ENCODE measurements at regions not wholly inside any gene's neighbourhood (a gene's known extent, or its start where the extent isn't known, plus 50 kb on each side); places are given as distances from the start of the nearest gene placed in this dataset.

DNA sequence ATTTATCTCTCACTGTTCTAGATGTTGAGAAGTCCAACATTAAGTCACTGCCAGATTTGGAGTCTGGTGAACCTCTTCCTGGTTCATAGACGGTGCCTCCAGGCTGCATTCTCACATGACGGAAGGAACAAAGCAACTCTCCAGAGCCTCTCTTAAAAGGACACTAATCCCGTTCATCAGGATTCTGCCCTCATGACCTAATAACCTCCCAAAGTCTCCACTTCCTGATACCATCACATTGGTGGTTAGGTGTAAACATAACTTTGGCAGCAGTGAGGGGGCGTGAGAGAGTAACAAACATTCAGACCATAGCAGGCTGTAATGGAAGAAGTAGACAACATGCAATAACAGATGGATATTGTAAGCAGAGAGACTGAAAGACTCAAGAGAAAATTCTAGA, 388.6 kb downstream of the PDHA2 start (continued):
- TF ChIP-seq, protein P1, sequence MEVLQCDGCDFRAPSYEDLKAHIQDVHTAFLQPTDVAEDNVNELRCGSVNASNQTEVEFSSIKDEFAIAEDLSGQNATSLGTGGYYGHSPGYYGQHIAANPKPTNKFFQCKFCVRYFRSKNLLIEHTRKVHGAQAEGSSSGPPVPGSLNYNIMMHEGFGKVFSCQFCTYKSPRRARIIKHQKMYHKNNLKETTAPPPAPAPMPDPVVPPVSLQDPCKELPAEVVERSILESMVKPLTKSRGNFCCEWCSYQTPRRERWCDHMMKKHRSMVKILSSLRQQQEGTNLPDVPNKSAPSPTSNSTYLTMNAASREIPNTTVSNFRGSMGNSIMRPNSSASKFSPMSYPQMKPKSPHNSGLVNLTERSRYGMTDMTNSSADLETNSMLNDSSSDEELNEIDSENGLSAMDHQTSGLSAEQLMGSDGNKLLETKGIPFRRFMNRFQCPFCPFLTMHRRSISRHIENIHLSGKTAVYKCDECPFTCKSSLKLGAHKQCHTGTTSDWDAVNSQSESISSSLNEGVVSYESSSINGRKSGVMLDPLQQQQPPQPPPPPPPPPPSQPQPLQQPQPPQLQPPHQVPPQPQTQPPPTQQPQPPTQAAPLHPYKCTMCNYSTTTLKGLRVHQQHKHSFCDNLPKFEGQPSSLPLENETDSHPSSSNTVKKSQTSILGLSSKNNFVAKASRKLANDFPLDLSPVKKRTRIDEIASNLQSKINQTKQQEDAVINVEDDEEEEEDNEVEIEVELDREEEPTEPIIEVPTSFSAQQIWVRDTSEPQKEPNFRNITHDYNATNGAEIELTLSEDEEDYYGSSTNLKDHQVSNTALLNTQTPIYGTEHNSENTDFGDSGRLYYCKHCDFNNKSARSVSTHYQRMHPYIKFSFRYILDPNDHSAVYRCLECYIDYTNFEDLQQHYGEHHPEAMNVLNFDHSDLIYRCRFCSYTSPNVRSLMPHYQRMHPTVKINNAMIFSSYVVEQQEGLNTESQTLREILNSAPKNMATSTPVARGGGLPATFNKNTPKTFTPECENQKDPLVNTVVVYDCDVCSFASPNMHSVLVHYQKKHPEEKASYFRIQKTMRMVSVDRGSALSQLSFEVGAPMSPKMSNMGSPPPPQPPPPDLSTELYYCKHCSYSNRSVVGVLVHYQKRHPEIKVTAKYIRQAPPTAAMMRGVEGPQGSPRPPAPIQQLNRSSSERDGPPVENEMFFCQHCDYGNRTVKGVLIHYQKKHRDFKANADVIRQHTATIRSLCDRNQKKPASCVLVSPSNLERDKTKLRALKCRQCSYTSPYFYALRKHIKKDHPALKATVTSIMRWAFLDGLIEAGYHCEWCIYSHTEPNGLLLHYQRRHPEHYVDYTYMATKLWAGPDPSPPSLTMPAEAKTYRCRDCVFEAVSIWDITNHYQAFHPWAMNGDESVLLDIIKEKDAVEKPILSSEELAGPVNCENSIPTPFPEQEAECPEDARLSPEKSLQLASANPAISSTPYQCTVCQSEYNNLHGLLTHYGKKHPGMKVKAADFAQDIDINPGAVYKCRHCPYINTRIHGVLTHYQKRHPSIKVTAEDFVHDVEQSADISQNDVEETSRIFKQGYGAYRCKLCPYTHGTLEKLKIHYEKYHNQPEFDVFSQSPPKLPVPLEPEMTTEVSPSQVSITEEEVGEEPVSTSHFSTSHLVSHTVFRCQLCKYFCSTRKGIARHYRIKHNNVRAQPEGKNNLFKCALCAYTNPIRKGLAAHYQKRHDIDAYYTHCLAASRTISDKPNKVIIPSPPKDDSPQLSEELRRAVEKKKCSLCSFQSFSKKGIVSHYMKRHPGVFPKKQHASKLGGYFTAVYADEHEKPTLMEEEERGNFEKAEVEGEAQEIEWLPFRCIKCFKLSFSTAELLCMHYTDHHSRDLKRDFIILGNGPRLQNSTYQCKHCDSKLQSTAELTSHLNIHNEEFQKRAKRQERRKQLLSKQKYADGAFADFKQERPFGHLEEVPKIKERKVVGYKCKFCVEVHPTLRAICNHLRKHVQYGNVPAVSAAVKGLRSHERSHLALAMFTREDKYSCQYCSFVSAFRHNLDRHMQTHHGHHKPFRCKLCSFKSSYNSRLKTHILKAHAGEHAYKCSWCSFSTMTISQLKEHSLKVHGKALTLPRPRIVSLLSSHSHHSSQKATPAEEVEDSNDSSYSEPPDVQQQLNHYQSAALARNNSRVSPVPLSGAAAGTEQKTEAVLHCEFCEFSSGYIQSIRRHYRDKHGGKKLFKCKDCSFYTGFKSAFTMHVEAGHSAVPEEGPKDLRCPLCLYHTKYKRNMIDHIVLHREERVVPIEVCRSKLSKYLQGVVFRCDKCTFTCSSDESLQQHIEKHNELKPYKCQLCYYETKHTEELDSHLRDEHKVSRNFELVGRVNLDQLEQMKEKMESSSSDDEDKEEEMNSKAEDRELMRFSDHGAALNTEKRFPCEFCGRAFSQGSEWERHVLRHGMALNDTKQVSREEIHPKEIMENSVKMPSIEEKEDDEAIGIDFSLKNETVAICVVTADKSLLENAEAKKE (CRISPR knock-in tag; IDR thresholded peaks at IDR 0.05): no peak
- TF ChIP-seq ZNF114 (CRISPR knock-in tag; IDR thresholded peaks at IDR 0.05) (no peak), NANOG (IDR thresholded peaks at IDR 0.05; ENCODE audit: borderline replicate concordance) (no peak)

DNA sequence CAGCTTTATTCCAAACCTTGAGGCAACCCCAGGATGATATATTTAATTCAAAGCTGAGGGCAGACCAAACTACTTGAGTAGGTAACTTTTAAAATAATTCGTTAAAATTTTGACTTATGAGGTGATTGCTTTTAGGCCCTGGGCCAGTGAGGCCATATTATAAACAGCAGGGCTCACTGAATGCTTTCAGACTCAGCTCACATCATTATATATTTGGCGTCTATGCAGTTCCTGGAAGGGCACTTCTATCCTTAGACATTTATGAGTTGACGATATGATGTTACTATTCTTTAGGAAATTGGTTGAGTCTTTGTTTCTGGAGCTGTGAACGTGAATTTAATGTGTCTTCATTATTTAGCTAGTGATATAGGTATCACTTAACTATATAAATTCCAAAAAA, 400.1 kb downstream of the PDHA2 start:
- H3K9me3 Mint-ChIP-seq: peaks cover 25% of the 10 kb centered on the region
- H3K27me3 ChIP-seq (ENCODE audit: insufficient read depth): no peaks in the 10 kb centered on the region
- H3K27ac Mint-ChIP-seq: no peak overlapping the region
- H3K4me1 ChIP-seq (ENCODE audit: insufficient read depth): no peaks in the 10 kb centered on the region; the same call in 1 of the 2 replicates
- no peak overlapping the region for H3K4me2 ChIP-seq
- no peaks in the 10 kb centered on the region for H3K4me1 Mint-ChIP-seq
- H3K36me3 ChIP-seq (ENCODE audit: insufficient read depth): no peaks in the 10 kb centered on the region
- H3K27ac ChIP-seq (ENCODE audit: low read depth): no peak overlapping the region
- no peaks in the 10 kb centered on the region for H3F3A ChIP-seq (replicated peaks; ENCODE audit: low read depth)
- no peaks in the 10 kb centered on the region for H3K9me2 ChIP-seq (ENCODE audit: insufficient read depth)
- H3K79me2 ChIP-seq (replicated peaks; ENCODE audit: insufficient read depth): no peaks in the 10 kb centered on the region
- no peak overlapping the region for H3K4me3 ChIP-seq
- ATAC-seq (no peak), DNase-seq (ENCODE audit: low spot score) (no peak)
- H3K36me3 Mint-ChIP-seq (ENCODE audit: low read depth): peaks cover 15% of the 10 kb centered on the region
- no peaks in the 10 kb centered on the region for H3K27me3 Mint-ChIP-seq (ENCODE audit: insufficient read depth, low read depth, poor library complexity)
- no peak overlapping the region for H3K4me3 Mint-ChIP-seq
- H2AFZ ChIP-seq: no peak overlapping the region
- H4K20me1 ChIP-seq (replicated peaks; ENCODE audit: insufficient read depth): no peaks in the 10 kb centered on the region
- TF ChIP-seq, protein P2, sequence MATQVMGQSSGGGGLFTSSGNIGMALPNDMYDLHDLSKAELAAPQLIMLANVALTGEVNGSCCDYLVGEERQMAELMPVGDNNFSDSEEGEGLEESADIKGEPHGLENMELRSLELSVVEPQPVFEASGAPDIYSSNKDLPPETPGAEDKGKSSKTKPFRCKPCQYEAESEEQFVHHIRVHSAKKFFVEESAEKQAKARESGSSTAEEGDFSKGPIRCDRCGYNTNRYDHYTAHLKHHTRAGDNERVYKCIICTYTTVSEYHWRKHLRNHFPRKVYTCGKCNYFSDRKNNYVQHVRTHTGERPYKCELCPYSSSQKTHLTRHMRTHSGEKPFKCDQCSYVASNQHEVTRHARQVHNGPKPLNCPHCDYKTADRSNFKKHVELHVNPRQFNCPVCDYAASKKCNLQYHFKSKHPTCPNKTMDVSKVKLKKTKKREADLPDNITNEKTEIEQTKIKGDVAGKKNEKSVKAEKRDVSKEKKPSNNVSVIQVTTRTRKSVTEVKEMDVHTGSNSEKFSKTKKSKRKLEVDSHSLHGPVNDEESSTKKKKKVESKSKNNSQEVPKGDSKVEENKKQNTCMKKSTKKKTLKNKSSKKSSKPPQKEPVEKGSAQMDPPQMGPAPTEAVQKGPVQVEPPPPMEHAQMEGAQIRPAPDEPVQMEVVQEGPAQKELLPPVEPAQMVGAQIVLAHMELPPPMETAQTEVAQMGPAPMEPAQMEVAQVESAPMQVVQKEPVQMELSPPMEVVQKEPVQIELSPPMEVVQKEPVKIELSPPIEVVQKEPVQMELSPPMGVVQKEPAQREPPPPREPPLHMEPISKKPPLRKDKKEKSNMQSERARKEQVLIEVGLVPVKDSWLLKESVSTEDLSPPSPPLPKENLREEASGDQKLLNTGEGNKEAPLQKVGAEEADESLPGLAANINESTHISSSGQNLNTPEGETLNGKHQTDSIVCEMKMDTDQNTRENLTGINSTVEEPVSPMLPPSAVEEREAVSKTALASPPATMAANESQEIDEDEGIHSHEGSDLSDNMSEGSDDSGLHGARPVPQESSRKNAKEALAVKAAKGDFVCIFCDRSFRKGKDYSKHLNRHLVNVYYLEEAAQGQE (IDR thresholded peaks at IDR 0.05; ENCODE audit: unreplicated experiment): no peak
- TF ChIP-seq CREB1 (CRISPR knock-in tag; IDR thresholded peaks at IDR 0.05; ENCODE audit: low read depth) (no peak), STAT1 (IDR thresholded peaks at IDR 0.05; ENCODE audit: unreplicated experiment) (no peak), POLR2AphosphoS5 (IDR thresholded peaks at IDR 0.05; ENCODE audit: low read depth) (no peak), ZNF114 (CRISPR knock-in tag; IDR thresholded peaks at IDR 0.05) (no peak), ZNF331 (CRISPR knock-in tag; IDR thresholded peaks at IDR 0.05; ENCODE audit: low read depth) (no peak), EZH2phosphoT487 (IDR thresholded peaks at IDR 0.05; ENCODE audit: unreplicated experiment) (no peak), JUNB (IDR thresholded peaks at IDR 0.05; ENCODE audit: unreplicated experiment) (no peak), EZH2 (IDR thresholded peaks at IDR 0.05; ENCODE audit: low read depth, unreplicated experiment) (no peak), NANOG (IDR thresholded peaks at IDR 0.05; ENCODE audit: borderline replicate concordance) (no peak)
- TF ChIP-seq, protein P3, sequence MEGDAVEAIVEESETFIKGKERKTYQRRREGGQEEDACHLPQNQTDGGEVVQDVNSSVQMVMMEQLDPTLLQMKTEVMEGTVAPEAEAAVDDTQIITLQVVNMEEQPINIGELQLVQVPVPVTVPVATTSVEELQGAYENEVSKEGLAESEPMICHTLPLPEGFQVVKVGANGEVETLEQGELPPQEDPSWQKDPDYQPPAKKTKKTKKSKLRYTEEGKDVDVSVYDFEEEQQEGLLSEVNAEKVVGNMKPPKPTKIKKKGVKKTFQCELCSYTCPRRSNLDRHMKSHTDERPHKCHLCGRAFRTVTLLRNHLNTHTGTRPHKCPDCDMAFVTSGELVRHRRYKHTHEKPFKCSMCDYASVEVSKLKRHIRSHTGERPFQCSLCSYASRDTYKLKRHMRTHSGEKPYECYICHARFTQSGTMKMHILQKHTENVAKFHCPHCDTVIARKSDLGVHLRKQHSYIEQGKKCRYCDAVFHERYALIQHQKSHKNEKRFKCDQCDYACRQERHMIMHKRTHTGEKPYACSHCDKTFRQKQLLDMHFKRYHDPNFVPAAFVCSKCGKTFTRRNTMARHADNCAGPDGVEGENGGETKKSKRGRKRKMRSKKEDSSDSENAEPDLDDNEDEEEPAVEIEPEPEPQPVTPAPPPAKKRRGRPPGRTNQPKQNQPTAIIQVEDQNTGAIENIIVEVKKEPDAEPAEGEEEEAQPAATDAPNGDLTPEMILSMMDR (conservative IDR thresholded peaks at IDR 0.05; ENCODE audit: low read depth in 2 of 2): no peak
- TF ChIP-seq, protein P4, sequence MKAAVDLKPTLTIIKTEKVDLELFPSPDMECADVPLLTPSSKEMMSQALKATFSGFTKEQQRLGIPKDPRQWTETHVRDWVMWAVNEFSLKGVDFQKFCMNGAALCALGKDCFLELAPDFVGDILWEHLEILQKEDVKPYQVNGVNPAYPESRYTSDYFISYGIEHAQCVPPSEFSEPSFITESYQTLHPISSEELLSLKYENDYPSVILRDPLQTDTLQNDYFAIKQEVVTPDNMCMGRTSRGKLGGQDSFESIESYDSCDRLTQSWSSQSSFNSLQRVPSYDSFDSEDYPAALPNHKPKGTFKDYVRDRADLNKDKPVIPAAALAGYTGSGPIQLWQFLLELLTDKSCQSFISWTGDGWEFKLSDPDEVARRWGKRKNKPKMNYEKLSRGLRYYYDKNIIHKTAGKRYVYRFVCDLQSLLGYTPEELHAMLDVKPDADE (IDR thresholded peaks at IDR 0.05): no peak

All from GM23338 (cell line).